ENCODE measurements at regions not wholly inside any gene's neighbourhood (a gene's known extent, or its start where the extent isn't known, plus 50 kb on each side); places are given as distances from the start of the nearest gene placed in this dataset.
A peak's percentile ranks its signal among the peaks of the same experiment; 100 is the strongest.

DNA sequence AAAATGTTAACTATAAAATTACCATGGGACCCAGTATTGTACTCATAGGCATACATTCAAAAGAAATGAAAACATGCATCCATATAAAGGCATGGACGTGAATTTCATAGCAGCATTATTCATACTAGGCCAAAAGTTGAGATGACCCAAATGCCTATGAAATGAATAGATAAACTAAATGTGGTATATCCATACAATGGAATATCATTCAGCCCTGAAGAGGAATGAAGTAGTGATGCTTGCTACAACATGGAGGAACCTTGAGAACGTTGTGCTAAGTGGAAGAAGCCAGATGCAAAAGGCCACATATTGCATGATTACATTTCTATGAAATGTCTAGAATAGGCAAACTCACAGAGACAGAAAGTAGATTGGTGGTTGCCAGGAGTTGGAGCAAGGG lies 127.1 kb upstream of the IPO9 start:
- no peaks in the 10 kb centered on the region for H3K27me3 ChIP-seq
- no peaks in the 10 kb centered on the region for H3K9me3 ChIP-seq (replicated peaks in 1 of 3)
- H3K27ac ChIP-seq, result no peak overlapping the region
- no peak for TF ChIP-seq POLR2A (IDR thresholded peaks at IDR 0.05)
- TF ChIP-seq, protein P1, sequence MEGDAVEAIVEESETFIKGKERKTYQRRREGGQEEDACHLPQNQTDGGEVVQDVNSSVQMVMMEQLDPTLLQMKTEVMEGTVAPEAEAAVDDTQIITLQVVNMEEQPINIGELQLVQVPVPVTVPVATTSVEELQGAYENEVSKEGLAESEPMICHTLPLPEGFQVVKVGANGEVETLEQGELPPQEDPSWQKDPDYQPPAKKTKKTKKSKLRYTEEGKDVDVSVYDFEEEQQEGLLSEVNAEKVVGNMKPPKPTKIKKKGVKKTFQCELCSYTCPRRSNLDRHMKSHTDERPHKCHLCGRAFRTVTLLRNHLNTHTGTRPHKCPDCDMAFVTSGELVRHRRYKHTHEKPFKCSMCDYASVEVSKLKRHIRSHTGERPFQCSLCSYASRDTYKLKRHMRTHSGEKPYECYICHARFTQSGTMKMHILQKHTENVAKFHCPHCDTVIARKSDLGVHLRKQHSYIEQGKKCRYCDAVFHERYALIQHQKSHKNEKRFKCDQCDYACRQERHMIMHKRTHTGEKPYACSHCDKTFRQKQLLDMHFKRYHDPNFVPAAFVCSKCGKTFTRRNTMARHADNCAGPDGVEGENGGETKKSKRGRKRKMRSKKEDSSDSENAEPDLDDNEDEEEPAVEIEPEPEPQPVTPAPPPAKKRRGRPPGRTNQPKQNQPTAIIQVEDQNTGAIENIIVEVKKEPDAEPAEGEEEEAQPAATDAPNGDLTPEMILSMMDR (IDR thresholded peaks at IDR 0.05), result no peak
- peaks cover 0 to 13% of the 10 kb centered on the region in 2 donors for H3K4me1 ChIP-seq (replicated peaks in 1 of 2)
- intact Hi-C loops (cut with DNase I), result no loop called here
- 88 to 93% (median 91%) methylated on average over 2 of the region's 2 CpGs for WGBS, 4 donors
- no peaks in the 10 kb centered on the region for H3K36me3 ChIP-seq (replicated peaks in 1 of 2)
- H3K4me3 ChIP-seq, result no peak overlapping the region
- no peak for DNase-seq

DNA sequence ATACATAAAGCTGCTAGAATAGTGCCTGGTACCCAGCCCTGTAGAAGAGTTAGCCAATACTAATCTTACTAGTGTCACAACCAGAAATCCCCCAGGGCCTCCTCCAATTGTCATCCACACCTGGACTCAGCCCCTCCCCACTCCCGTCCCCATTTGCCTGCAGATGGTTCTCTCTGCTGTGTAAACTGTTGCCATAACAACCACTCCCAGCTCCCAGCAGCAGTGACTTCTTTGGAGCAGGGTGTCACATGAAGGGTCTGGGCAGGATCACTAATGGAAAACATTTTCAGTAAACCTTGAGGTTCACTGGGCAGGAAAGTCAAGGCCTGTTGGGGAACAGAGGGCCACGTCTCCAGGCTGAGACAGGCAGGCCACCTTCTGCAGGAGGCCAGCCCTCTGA lies 126.0 kb upstream of the IPO9 start:
- TF ChIP-seq POLR2A (IDR thresholded peaks at IDR 0.05), result no peak
- TF ChIP-seq, protein P1 (IDR thresholded peaks at IDR 0.05), result no peak
- WGBS, 4 donors, result 59 to 73% (median 68%) methylated on average over 2 of the region's 2 CpGs
- Histone ChIP-seq H3K9me3 (replicated peaks in 1 of 3) (no peaks in the 10 kb centered on the region), H3K27ac (peak overlapping the region in 2 of 5 donors; percentile 45 to 68), H3K4me1 (replicated peaks in 1 of 2) (peaks cover 0 to 11% of the 10 kb centered on the region in 2 donors), H3K36me3 (replicated peaks in 1 of 2) (no peaks in the 10 kb centered on the region), H3K27me3 (no peaks in the 10 kb centered on the region), H3K4me3 (no peak overlapping the region)
- peak in 1 of 7 donors; percentile 85 for DNase-seq
- intact Hi-C loops (cut with DNase I), result no loop called here

DNA sequence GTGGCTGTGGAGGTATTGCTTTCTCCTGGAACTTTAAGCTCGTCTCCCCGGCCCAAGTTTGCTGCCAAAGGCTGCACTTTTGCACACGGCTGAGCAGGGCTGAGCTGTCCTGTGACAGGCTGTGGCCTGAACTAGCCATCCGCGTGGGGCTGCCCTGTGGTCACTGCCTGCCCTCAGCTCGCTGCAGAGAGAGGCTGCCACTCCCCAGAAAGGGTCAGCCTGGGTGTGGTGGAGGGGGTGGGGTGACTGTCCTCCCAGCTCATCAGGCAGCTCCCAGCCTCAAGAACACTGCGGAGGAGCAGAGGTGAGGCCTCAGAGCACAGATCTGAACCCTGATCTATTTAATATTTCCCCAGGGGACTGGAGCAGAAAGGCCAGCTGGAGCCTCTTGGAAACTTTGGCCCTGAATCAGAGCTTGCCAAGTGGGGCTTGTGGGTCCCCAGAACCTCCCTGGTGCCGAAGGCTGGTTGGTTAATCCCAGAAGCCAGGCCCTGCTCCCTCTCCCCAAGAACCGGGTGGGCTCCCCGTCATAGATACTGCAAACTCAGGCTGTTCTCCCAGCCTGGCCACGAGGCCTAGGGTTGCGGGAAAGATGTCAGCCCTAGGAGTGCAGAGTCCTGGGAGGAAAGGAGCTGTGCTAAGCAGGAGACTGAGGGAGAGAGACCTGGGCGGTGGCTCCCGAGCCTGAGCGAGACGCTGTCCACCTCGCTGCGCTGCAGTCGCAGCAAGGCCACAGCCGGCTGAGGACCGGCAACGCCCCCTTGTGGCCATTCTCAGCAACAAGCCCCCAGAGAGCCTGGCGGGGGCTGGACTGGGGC lies 125.1 kb upstream of the IPO9 start:
- intact Hi-C loops (cut with DNase I), result loop anchor here (2.0 kb wide), 2 partner anchors 145 to 147 kb away; no protein-coding TSS in a partner anchor
- no peaks in the 10 kb centered on the region for H3K9me3 ChIP-seq (replicated peaks in 1 of 3)
- peak; percentile 77 to 91 (median 82) for DNase-seq
- no peaks in the 10 kb centered on the region for H3K27me3 ChIP-seq
- 25 to 68% (median 28%) methylated on average over 7 to 23 of the region's 23 CpGs for WGBS, 4 donors
- peaks cover 0 to 11% of the 10 kb centered on the region in 2 donors for H3K4me1 ChIP-seq (replicated peaks in 1 of 2)
- H3K27ac ChIP-seq, result peak overlapping the region in 2 of 5 donors; percentile 45 to 68
- TF ChIP-seq, protein P1 (IDR thresholded peaks at IDR 0.05), result peak; percentile 90 to 98 (median 96)
- TF ChIP-seq POLR2A (IDR thresholded peaks at IDR 0.05), result no peak
- no peaks in the 10 kb centered on the region for H3K36me3 ChIP-seq (replicated peaks in 1 of 2)
- H3K4me3 ChIP-seq, result no peak overlapping the region

DNA sequence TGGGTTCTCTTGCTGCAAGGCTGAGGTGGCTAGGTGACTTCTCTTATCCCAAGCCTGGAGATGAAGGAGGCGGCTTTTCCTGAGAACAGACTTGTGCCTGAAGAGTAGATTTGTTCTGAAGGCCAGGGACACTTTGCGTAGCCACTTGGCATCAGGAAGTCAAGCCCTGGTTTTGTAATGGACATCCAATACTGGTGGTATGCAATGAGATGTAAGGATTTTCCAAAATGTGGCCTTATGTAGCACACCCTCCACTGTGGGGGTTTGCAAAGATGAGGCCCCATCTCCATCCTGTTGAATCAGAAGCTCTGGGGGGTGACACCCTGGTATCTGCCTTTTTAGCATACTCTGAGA lies 124.5 kb upstream of the IPO9 start:
- H3K4me1 ChIP-seq (replicated peaks in 1 of 2), result peaks cover 0 to 11% of the 10 kb centered on the region in 2 donors
- TF ChIP-seq, protein P1 (IDR thresholded peaks at IDR 0.05), result peak in 1 of 6 experiments; percentile 3
- TF ChIP-seq POLR2A (IDR thresholded peaks at IDR 0.05), result no peak
- WGBS, 4 donors, result 10 to 45% (median 43%) methylated on average over 2 of the region's 2 CpGs
- H3K36me3 ChIP-seq (replicated peaks in 1 of 2), result no peaks in the 10 kb centered on the region
- no peak overlapping the region for H3K4me3 ChIP-seq
- no peaks in the 10 kb centered on the region for H3K27me3 ChIP-seq
- DNase-seq, result no peak
- intact Hi-C loops (cut with DNase I), result loop anchor here (2.0 kb wide), 2 partner anchors 146 to 148 kb away; no protein-coding TSS in a partner anchor
- no peak overlapping the region for H3K27ac ChIP-seq
- no peaks in the 10 kb centered on the region for H3K9me3 ChIP-seq (replicated peaks in 1 of 3)
